ENCODE measurements at regions not wholly inside any gene's neighbourhood (a gene's known extent, or its start where the extent isn't known, plus 50 kb on each side); places are given as distances from the start of the nearest gene placed in this dataset.
"Not testable (repeated sequence)": the region's sequence is repeated elsewhere in the genome, so short reads cannot be mapped to it uniquely, and the experiment has no call there.

DNA sequence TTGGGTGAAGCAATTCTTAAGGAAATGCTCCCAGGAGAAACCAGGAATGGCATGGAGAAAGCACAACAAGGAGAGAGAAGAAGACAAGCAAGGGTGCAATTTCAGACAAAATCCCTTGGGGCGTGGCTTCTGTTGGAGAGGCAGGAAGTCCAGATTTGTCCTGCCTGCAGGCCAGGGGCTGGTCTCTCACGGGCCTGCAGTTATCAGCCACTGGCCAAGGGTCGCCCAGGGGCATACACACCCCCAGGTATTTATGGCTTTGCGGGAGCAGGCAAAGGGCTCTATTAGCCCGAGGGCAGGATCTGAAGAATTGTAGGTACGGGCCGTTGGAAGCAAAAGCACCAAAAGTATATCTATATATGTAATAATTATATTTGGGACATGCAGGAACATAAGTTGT, 87.7 kb downstream of the IYD start:
- no peak for DNase-seq

DNA sequence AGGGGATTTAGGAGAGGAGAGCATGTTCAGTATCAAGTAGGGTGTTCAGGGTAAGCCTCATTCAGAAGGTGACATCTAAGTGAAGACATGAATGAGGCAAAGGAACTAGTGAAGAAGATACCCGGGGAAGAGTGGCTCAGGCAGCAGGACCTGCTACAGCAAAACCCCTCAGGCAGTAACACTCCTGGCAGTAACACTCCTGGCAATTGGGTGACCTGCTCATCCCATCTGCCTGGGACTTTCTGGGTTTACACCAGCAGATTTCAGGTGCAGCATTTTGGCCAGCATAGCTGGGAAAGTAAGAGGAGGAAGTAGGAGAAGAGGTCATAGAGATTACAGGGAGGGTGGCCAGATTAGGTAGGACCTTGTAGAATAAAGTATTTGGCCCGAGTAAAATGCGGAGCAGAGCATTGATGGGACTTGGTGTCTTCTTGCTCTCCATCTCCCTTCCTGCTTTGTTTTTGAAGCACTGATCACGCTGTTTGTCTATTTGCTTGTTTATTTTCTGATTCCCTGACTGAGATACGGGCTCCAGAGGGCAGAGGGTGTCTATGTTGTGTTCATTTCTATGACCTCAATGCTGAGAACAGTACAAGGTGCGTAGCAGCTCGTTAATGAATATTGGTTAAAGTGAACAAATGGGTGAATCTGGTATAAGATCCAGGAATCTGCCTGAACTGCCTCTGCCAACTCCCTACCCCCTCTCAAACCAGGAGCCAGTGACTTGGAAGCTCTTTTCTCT, 88.3 kb downstream of the IYD start:
- no peak for DNase-seq

DNA sequence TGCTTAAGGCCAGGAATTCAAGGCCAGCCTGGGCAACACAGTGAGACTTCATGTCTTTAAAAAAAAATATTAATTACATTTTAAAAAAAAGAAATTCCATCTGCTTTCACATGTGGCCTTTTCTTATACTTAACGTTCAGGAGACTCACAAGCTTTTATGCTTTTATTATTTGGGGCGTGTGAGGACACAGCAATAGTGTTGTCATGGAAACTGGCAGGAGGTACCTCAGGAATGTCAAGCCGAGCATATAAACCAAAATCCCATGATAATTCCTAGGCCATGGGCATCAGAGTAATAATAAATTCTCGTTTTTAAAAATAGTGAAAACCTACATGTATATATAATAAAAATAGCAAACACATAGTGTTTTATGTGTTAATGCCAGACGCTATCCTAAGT, 89.8 kb downstream of the IYD start:
- DNase-seq, result no peak

- DNase-seq, result no peak
Measured at GRCh38 chr6:150463852-150464251, 95.0 kb downstream of the IYD start.

DNA sequence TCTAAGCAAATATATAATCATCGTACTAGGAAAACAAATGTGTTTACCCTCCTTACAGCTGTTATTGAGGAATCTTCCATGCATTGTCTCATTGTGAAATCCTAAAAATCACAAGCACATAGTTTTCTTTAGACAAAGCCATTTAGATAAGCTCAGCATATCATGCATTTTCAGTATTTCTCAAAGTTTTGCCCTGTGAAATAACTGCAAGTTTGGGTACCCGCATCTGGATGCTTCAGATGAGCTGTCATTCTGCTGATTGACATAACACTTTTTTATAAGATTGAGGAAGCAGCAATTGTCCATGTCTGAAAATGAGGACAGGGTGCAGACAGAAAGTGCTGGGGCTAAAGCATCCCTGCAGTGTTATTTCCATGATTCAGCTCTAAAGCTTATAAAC, 96.2 kb downstream of the IYD start:
- DNase-seq, result no peak

DNA sequence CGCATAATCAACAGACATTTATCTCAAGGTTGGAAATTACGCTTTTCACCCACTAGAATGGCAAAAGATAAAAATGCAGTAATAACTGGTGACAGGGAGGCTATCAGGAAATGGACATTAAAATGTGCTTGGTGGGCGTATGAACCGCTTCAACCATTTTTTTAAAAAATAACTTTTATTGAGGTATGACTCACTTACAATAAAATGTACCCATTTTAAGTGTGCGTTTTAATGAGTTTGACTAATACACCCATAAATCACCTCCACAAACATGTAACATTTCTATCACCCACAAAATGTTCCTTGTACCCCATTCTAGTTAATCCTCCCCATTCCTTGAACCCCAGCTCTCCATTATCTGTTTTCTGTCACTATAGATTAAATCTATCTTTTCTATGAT, 96.8 kb downstream of the IYD start:
- DNase-seq, result no peak

- no peak for DNase-seq
Measured at GRCh38 chr6:150466196-150466595, 97.4 kb downstream of the IYD start.

GRCh38 chr6:150470131-150470530, 101.3 kb downstream of the IYD start:
- no peak for DNase-seq

- no peak for DNase-seq
Measured at GRCh38 chr6:150470960-150471665, 102.3 kb downstream of the IYD start.

DNA sequence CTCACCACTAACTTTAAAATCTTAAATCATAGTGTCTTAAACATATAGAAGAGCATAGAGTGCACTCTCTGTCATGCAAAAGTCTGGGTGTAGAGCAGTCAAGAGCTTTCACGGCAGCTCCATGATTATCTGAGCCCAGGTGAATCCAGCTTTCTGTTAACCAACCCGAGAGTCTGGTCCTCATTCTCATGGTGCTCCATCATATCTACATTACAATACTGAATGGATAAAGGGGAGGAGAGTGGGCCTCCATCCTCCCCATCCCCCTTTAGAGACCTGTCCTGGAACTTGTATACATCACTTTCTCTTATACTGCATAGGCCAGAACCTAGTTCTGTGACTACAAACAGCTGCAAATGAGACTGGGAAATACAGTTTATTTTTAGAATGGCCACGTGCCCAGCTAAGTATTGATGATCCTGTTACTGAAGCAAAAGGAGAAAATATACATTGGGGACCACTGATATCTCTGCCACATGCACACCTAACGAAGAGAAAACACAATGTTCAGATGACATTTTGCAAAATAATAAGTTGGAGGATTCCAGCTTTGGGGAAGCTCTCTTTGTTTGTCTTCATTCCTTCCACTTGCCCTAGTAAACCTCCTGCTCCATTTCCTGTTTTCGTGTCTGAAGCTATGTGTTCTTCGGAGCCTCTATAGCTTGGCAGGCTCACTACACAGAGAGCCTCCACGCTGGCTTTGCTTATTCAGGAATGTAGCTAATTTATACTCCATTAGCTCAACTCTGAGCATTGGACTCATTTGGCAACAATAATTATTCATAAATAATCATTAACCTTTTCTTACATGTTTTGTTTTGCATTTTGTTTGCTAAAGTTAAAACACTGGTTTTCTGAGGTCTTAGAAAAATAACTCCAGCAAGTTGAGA, 110.1 kb downstream of the IYD start:
- no peak for DNase-seq

DNA sequence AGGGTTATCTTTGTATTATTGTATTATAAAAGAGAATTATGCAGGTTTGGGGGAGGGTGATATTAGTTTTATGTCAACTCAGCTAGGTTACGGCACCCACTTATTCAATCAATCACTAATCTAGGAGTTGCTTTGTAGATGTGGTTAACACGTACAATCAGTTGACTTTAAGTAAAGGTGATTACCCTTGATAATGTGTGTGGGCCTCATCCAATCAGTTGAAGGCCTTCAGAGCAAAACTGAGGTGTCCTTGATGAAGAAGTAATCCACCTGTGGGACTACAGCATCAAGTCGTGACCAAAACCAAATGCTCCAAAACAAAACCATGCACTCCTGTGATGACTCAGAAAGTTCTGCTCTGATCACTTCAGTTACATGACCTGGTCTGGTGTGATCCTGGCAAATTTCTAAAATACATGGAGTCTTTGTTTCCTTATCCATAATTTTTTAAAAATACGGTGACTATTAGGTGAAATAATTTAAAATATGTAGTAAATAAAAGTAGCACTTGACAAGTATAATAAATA, 114.1 kb downstream of the IYD start:
- DNase-seq, result no peak

DNA sequence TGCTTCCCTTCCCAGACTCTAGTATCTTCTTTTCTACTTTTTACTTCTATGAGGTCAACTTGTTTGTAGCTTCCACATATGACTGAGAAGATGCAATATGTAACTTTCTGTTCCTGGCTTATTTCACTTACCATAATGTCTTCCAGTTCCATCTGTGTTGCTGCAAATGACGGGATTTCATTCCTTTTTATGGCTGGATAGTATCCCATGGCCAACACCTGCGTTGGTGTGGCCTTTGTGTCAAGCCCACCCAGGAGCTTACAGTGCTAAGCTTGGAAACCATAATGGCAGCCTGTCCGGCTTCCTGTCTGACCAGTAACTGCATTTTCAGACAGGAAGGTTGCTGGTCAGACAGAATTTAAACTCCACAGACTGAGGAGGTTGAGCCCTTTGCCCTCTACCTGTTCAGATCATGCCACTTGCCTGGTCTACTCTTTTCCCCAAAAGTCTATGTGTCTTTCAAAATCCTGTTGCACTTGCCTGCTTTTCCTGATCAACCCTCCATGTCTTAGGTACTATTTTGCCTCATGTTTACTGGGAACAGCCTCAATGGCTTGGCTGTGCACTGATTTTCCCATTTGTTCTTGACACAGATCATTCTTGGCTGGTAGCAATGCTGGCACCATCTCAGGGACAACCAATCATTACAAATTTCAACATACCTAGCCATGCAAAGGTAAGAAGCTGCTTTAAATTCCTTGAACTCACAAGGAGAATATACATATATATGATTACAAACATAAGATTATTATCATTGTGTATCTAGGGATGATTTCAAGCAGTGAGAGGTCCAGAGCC, 114.3 kb upstream of the PLEKHG1 start:
- no peak for DNase-seq

DNA sequence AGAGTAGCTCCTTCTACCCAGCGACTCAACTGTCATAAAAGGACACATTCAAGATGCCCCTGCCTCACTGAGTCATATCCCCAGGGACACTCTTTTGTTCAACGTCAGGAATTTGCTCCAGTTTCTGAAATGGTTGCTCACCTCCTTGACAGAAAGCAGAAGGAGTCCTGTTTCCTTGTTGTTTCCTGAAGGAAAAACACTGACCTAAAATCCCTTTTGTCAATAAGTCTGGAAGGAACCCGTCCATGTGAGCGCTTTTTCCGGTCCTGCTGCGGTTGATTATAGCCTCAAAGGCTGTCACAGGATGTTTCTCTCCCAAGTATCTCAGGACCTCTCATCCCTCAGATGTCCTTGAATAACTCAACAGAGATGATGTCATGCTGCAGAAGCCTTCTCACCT, 113.6 kb upstream of the PLEKHG1 start:
- no peak for DNase-seq

DNA sequence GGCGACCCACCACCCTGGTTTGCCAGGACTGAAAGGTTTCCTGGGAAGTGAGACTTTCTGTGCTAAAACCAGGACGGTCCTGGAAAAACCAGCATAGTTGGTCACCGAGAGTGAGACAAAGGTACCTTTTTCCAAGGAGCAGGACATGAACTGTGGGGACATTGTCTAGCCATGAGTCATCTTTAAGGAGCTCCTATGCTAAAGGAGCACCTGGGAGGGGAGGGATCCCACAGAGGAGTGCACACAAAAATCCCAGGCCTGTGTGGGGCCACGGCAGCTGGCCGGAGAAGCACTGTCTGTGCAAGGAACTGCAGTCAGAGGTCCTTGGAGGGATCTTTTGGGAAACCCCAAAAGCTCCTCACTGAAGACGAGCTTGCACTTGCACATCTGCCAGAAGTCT, 109.1 kb upstream of the PLEKHG1 start:
- DNase-seq, result no peak

DNA sequence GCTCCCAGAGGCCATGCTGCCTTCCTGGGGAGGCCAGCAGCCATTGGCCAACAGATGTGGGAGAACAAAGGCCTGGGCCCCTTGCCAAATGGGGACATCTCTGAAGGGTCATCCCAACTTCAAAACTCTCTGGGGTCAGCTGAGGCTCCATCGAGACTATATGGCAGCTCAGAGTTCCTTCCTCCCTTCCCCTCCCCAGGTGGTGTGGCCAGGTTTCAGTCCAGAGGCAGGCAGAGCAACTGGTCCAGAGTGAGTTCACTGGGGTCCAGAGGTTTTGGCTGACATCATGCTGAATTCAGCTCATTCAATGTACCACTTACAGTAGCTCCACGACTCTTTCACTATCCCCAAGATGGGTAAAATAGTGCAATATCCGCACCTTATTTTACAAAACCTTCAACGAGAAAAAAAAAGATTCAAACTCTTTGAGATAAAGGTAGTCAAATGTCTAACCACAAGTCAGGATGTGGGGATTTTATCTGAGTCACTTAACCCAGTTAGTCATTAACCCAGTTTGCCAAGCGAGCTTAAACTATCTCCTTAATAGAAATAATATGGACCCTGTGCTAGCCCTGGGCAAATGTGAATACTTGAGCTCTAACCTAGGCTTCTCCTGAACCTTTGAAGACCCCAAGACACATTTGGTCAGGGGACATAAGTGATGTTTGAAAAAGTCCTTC, 108.4 kb upstream of the PLEKHG1 start:
- no peak for DNase-seq

- no peak for DNase-seq
Measured at GRCh38 chr6:150491811-150492172, 107.9 kb upstream of the PLEKHG1 start.

DNA sequence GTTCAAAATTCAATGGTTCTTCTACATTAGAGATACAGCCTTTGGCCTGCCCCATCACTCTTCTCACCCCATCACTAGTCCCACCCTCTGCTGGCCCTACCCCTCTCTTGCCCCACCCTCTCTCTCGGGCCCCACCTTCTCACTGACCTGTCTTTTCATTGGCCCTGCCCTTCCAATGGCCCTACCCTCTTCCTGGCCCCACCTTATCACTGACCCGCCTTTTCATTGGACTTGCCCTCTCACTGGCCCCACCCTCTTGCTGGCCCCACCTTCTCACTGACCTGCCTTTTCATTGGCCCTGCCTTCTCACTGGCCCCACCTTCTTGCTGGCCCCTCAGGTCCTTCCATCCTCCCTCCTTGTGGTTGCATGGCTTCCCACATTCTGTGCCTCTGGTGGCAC, 107.2 kb upstream of the PLEKHG1 start:
- DNase-seq, result no peak

DNA sequence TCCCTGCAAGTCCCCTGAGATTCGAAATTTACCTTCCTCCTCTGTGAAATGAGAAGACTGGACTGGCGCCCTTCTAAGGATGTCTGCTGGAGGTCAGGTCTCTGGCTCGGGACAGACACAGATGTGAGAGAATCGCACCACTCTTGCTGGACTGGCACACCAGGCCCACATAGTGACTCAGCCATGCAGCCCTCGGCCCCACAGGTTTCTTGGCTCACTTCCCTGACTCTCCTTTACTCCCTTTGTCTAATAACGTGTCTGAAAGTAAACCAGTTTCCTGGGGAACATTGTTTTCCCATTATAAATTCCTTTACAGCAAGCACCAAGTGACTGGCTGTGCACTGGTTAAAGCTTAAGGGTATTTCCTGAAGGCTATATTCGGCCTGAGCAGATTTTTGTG, 106.7 kb upstream of the PLEKHG1 start:
- DNase-seq, result no peak

DNA sequence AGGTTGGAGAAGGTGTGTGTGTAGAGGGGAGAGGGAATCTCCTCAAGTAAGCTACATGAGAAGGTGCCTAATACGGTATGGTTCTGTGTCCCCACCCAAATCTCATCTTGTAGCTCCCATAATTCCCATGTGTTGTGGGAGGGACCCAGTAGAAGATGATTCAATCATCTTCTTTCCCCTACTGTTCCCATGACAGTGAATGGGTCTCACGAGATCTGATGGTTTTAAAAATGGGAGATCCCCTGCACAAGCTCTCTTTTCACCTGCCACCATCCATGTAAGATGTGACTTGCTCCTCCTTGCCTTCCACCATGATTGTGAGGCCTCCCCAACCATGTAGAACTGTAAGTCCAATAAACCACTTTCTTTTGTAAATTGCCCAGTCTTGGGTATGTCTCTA, 106.1 kb upstream of the PLEKHG1 start:
- not testable (repeated sequence) for DNase-seq

DNA sequence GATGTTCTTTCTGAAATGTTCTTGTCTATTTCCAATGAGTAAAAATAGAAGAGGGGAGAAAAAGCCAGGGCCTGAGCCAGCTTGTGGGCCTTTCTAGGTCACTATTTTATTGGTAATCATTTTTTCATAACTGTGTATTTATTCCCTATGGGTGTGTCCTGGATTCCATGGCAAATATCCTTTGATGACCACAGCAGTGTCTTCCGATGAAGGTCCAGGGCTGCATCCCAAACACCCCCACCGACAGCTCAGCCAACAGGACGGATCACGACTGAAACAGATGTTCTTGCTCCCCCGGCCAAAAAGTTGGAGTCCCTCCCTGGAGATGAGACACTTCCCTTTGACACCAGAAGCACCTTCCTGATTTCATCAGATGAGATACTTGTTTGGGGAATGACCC, 105.4 kb upstream of the PLEKHG1 start:
- DNase-seq, result no peak

- DNase-seq, result no peak
Measured at GRCh38 chr6:150495126-150495525, 104.6 kb upstream of the PLEKHG1 start.

Measured in hypothalamus (tissue), 51 donors.